ENCODE measurements at regions not wholly inside any gene's neighbourhood (a gene's known extent, or its start where the extent isn't known, plus 50 kb on each side); places are given as distances from the start of the nearest gene placed in this dataset.
"Not testable (repeated sequence)": the region's sequence is repeated elsewhere in the genome, so short reads cannot be mapped to it uniquely, and the experiment has no call there.

GRCh38 chr13:37481885-37482227, 116.7 kb downstream of the POSTN start:
- FAIRE-seq, result no peak
- WGBS, 3 donors, result 51 to 68% (median 65%) methylated on average over 1 of the region's 1 CpG
- DNase-seq, result no peak
- Histone ChIP-seq H3K4me1 (ENCODE audit: control insufficient read depth in 3 of 3, insufficient read depth in 2 of 3, low read depth in 1 of 3, low read length in 2 of 3) (no peaks in the 10 kb centered on the region), H3K36me3 (ENCODE audit: control insufficient read depth in 3 of 3, insufficient read depth in 2 of 3, low read depth in 1 of 3, low read length in 3 of 3) (no peaks in the 10 kb centered on the region), H3K4me3 (ENCODE audit: low read depth in 1 of 3, low read length in 3 of 3) (no peak overlapping the region), H3K27ac (ENCODE audit: low read depth in 1 of 3, low read length in 2 of 3) (no peak overlapping the region), H3K27me3 (ENCODE audit: control insufficient read depth in 3 of 3, insufficient read depth in 3 of 3, low read length in 3 of 3) (no peaks in the 10 kb centered on the region), H3K9me3 (ENCODE audit: control insufficient read depth in 2 of 2, insufficient read depth in 1 of 2, low read depth in 1 of 2, low read length in 1 of 2) (no peaks in the 10 kb centered on the region)

DNA sequence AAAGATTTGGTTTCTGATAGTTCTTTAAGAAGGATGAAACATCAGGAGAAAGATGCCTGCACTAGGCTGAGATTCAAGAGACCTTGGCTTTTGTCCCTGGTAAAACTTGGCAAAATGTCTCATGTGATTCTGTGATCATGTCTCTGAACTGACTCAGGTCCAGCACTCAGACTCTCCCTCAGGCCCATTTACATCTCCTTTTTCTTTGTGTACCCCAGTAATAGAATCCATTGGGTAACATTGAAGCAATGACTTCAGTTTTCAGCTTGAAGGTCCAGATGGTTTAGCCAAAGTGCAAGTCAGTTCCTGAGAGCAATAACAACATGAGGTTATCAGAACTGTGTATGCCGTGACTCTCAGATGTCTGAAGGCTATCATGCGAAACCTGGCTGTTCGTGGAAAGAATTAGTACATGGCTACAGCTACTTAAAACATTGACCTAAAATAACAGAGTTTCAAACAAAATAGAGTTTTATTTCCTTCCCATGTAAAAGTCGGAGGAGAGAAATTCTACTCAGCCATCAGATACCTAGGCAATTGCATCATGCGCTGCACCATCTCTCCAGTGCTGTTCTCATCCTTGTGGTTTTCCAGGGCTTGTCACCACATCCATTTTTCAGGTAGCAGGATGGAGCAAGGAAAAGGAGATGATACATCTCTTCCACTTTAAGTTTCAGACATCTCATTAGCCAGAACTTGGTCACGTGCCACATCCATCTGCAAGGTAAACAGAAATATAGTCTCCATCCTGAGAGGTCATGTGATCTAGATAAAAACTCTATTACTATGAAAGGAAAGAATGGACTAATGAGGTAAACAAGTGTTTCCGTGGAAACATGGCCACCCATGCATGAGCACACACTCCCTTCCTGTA, 117.3 kb downstream of the POSTN start:
- WGBS, 3 donors, result 75 to 85% (median 77%) methylated on average over 7 of the region's 7 CpGs
- H3K4me1 ChIP-seq (ENCODE audit: control insufficient read depth in 3 of 3, insufficient read depth in 2 of 3, low read depth in 1 of 3, low read length in 2 of 3), result no peaks in the 10 kb centered on the region
- no peaks in the 10 kb centered on the region for H3K9me3 ChIP-seq (ENCODE audit: control insufficient read depth in 2 of 2, insufficient read depth in 1 of 2, low read depth in 1 of 2, low read length in 1 of 2)
- H3K36me3 ChIP-seq (ENCODE audit: control insufficient read depth in 3 of 3, insufficient read depth in 2 of 3, low read depth in 1 of 3, low read length in 3 of 3), result no peaks in the 10 kb centered on the region
- FAIRE-seq (no peak), DNase-seq (no peak)
- no peak overlapping the region for H3K27ac ChIP-seq (ENCODE audit: low read depth in 1 of 3, low read length in 2 of 3)
- no peaks in the 10 kb centered on the region for H3K27me3 ChIP-seq (ENCODE audit: control insufficient read depth in 3 of 3, insufficient read depth in 3 of 3, low read length in 3 of 3)
- no peak overlapping the region for H3K4me3 ChIP-seq (ENCODE audit: low read depth in 1 of 3, low read length in 3 of 3)

- no peaks in the 10 kb centered on the region for H3K4me1 ChIP-seq (ENCODE audit: control insufficient read depth in 3 of 3, insufficient read depth in 2 of 3, low read depth in 1 of 3, low read length in 2 of 3)
- H3K36me3 ChIP-seq (ENCODE audit: control insufficient read depth in 3 of 3, insufficient read depth in 2 of 3, low read depth in 1 of 3, low read length in 3 of 3), result no peaks in the 10 kb centered on the region
- FAIRE-seq, result no peak
- H3K27me3 ChIP-seq (ENCODE audit: control insufficient read depth in 3 of 3, insufficient read depth in 3 of 3, low read length in 3 of 3), result no peaks in the 10 kb centered on the region
- H3K9me3 ChIP-seq (ENCODE audit: control insufficient read depth in 2 of 2, insufficient read depth in 1 of 2, low read depth in 1 of 2, low read length in 1 of 2), result no peaks in the 10 kb centered on the region
- H3K27ac ChIP-seq (ENCODE audit: low read depth in 1 of 3, low read length in 2 of 3), result no peak overlapping the region
- WGBS, 3 donors, result 47 to 59% (median 58%) methylated on average over 1 of the region's 1 CpG
- no peak overlapping the region for H3K4me3 ChIP-seq (ENCODE audit: low read depth in 1 of 3, low read length in 3 of 3)
- DNase-seq, result no peak
Measured at GRCh38 chr13:37479916-37480315, 118.7 kb downstream of the POSTN start.

DNA sequence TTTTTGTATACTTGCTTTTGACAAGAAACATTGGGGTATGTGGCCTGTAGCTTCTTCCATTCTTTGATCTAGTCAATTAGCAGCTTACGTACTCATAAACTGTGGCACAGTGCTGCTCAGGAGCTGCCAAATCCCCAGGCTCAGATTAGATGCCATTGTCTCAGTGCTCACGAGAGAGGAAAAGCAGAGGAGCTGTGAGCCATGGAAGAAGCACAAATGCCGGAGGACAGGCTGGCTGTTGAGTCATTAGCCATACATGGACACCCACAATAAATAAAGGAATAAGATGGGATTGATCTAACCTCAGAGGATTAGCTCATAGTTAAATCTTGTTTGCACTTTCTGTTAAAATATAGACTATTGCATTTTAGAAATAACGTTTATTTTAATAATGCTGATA, 121.7 kb downstream of the POSTN start:
- FAIRE-seq, result no peak
- Histone ChIP-seq H3K36me3 (ENCODE audit: control insufficient read depth in 3 of 3, insufficient read depth in 2 of 3, low read depth in 1 of 3, low read length in 3 of 3) (no peaks in the 10 kb centered on the region), H3K27me3 (ENCODE audit: control insufficient read depth in 3 of 3, insufficient read depth in 3 of 3, low read length in 3 of 3) (no peaks in the 10 kb centered on the region), H3K9me3 (ENCODE audit: control insufficient read depth in 2 of 2, insufficient read depth in 1 of 2, low read depth in 1 of 2, low read length in 1 of 2) (no peaks in the 10 kb centered on the region), H3K4me1 (ENCODE audit: control insufficient read depth in 3 of 3, insufficient read depth in 2 of 3, low read depth in 1 of 3, low read length in 2 of 3) (no peaks in the 10 kb centered on the region), H3K27ac (ENCODE audit: low read depth in 1 of 3, low read length in 2 of 3) (no peak overlapping the region), H3K4me3 (ENCODE audit: low read depth in 1 of 3, low read length in 3 of 3) (no peak overlapping the region)
- WGBS, 3 donors, result 55 to 68% (median 64%) methylated on average over 4 of the region's 4 CpGs
- DNase-seq, result no peak

GRCh38 chr13:37475966-37476365, 122.6 kb downstream of the POSTN start:
- H3K9me3 ChIP-seq (ENCODE audit: control insufficient read depth in 2 of 2, insufficient read depth in 1 of 2, low read depth in 1 of 2, low read length in 1 of 2), result no peaks in the 10 kb centered on the region
- FAIRE-seq (no peak), DNase-seq (no peak)
- no peak overlapping the region for H3K27ac ChIP-seq (ENCODE audit: low read depth in 1 of 3, low read length in 2 of 3)
- no peaks in the 10 kb centered on the region for H3K4me1 ChIP-seq (ENCODE audit: control insufficient read depth in 3 of 3, insufficient read depth in 2 of 3, low read depth in 1 of 3, low read length in 2 of 3)
- 65 to 74% (median 73%) methylated on average over 1 of the region's 1 CpG for WGBS, 3 donors
- no peaks in the 10 kb centered on the region for H3K36me3 ChIP-seq (ENCODE audit: control insufficient read depth in 3 of 3, insufficient read depth in 2 of 3, low read depth in 1 of 3, low read length in 3 of 3)
- H3K4me3 ChIP-seq (ENCODE audit: low read depth in 1 of 3, low read length in 3 of 3), result no peak overlapping the region
- no peaks in the 10 kb centered on the region for H3K27me3 ChIP-seq (ENCODE audit: control insufficient read depth in 3 of 3, insufficient read depth in 3 of 3, low read length in 3 of 3)

DNA sequence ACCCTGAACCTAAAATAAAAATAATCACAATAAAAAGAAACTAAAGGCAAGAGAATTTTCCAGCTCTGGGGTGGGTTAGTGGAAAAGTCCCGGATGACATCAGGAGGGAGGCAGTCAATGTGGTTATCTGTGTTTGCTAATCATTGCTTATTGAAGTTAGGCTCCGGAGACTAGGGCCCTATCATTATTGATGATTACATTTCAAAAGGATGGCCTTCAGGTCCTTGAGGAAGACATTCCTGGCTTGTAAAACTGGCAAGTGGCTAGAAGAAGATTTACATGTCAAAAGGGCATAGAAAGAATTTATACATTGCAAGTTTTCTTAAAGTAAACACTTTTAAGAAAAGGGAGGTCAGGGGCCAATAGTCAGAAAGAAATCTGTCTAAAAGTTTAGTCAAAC, 123.4 kb downstream of the POSTN start:
- Histone ChIP-seq H3K27me3 (ENCODE audit: control insufficient read depth in 3 of 3, insufficient read depth in 3 of 3, low read length in 3 of 3) (no peaks in the 10 kb centered on the region), H3K9me3 (ENCODE audit: control insufficient read depth in 2 of 2, insufficient read depth in 1 of 2, low read depth in 1 of 2, low read length in 1 of 2) (no peaks in the 10 kb centered on the region), H3K4me1 (ENCODE audit: control insufficient read depth in 3 of 3, insufficient read depth in 2 of 3, low read depth in 1 of 3, low read length in 2 of 3) (no peaks in the 10 kb centered on the region), H3K36me3 (ENCODE audit: control insufficient read depth in 3 of 3, insufficient read depth in 2 of 3, low read depth in 1 of 3, low read length in 3 of 3) (no peaks in the 10 kb centered on the region), H3K27ac (ENCODE audit: low read depth in 1 of 3, low read length in 2 of 3) (no peak overlapping the region), H3K4me3 (ENCODE audit: low read depth in 1 of 3, low read length in 3 of 3) (no peak overlapping the region)
- no peak for DNase-seq
- no peak for FAIRE-seq
- 22 to 52% (median 23%) methylated on average over 2 of the region's 2 CpGs for WGBS, 3 donors

DNA sequence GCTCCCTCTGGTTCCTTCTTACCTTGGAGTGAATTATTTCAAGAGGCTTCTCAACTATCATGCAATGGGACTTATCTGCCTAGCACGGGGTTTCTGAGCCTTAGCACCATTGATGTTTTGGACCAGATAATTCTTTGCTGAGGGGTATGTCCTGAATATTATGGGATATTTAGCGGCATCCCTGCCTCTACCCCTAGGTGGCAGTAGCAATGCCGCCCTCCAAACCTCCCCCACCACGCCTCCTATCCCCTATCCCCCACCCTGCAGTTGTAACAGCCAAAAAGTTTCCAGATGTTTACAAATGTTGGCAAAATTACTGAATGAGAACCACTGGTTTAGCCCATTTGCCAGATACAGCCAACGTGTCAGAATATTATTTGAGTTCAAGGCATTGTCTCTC, 125.5 kb downstream of the POSTN start:
- WGBS, 3 donors, result 77 to 87% (median 80%) methylated on average over 5 of the region's 5 CpGs

DNA sequence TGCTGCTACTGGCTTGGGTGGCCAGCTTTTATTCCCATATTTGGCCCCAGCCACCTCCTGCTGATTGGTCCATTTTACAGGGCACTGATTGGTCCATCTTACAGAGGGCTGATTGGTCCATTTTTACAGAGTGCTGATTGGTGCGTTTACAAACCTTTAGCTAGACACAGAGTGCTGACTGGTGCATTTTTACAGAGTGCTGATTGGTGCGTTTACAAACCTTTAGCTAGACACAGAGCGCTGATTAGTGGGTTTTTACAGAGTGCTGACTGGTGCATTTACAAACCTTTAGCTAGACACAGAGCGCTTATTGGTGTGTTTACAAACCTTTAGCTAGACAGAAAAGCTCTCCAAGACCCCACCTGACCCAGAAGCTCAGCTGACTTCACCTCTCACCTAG, 126.3 kb downstream of the POSTN start:
- not testable (repeated sequence) for DNase-seq; H3K36me3 ChIP-seq (ENCODE audit: control insufficient read depth in 3 of 3, insufficient read depth in 2 of 3, low read depth in 1 of 3, low read length in 3 of 3); H3K4me3 ChIP-seq (ENCODE audit: low read depth in 1 of 3, low read length in 3 of 3); H3K9me3 ChIP-seq (ENCODE audit: control insufficient read depth in 2 of 2, insufficient read depth in 1 of 2, low read depth in 1 of 2, low read length in 1 of 2); H3K27ac ChIP-seq (ENCODE audit: low read depth in 1 of 3, low read length in 2 of 3); FAIRE-seq; H3K27me3 ChIP-seq (ENCODE audit: control insufficient read depth in 3 of 3, insufficient read depth in 3 of 3, low read length in 3 of 3); H3K4me1 ChIP-seq (ENCODE audit: control insufficient read depth in 3 of 3, insufficient read depth in 2 of 3, low read depth in 1 of 3, low read length in 2 of 3)
- WGBS, 3 donors, result 85 to 95% (median 87%) methylated on average over 3 to 4 of the region's 4 CpGs

More for the DNA sequence above, 125.5 kb downstream of the POSTN start:
- Histone ChIP-seq H3K36me3 (ENCODE audit: control insufficient read depth in 3 of 3, insufficient read depth in 2 of 3, low read depth in 1 of 3, low read length in 3 of 3) (no peaks in the 10 kb centered on the region), H3K4me1 (ENCODE audit: control insufficient read depth in 3 of 3, insufficient read depth in 2 of 3, low read depth in 1 of 3, low read length in 2 of 3) (no peaks in the 10 kb centered on the region), H3K9me3 (ENCODE audit: control insufficient read depth in 2 of 2, insufficient read depth in 1 of 2, low read depth in 1 of 2, low read length in 1 of 2) (no peaks in the 10 kb centered on the region), H3K27me3 (ENCODE audit: control insufficient read depth in 3 of 3, insufficient read depth in 3 of 3, low read length in 3 of 3) (no peaks in the 10 kb centered on the region), H3K27ac (ENCODE audit: low read depth in 1 of 3, low read length in 2 of 3) (no peak overlapping the region), H3K4me3 (ENCODE audit: low read depth in 1 of 3, low read length in 3 of 3) (no peak overlapping the region)
- no peak for FAIRE-seq
- DNase-seq, result no peak

DNA sequence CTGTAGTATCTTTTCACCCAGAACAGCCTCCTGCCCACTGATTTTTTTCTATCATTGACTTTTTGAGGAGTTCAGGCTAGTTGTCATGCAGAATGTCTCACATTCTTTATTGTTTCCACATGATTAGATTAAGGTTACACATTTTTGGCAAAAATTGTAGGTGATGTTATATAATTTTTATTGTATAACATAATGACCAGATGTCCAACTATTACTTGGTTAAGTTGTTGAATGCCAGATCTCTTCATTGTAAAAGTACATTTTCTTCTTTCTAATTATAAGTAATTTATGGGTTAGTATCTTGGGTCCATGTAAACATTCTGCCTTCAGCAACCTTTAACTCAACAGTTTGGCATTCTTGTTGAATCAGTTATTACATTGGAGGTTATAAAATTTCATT, 138.4 kb downstream of the POSTN start:
- no peak for FAIRE-seq
- no peaks in the 10 kb centered on the region for H3K9me3 ChIP-seq (ENCODE audit: control insufficient read depth in 2 of 2, insufficient read depth in 1 of 2, low read depth in 1 of 2, low read length in 1 of 2)
- H3K4me3 ChIP-seq (ENCODE audit: low read depth in 1 of 3, low read length in 3 of 3), result no peak overlapping the region
- no peaks in the 10 kb centered on the region for H3K4me1 ChIP-seq (ENCODE audit: control insufficient read depth in 3 of 3, insufficient read depth in 2 of 3, low read depth in 1 of 3, low read length in 2 of 3)
- no peak overlapping the region for H3K27ac ChIP-seq (ENCODE audit: low read depth in 1 of 3, low read length in 2 of 3)
- DNase-seq, result no peak
- no peaks in the 10 kb centered on the region for H3K27me3 ChIP-seq (ENCODE audit: control insufficient read depth in 3 of 3, insufficient read depth in 3 of 3, low read length in 3 of 3)
- no peaks in the 10 kb centered on the region for H3K36me3 ChIP-seq (ENCODE audit: control insufficient read depth in 3 of 3, insufficient read depth in 2 of 3, low read depth in 1 of 3, low read length in 3 of 3)
